Neutrophil (primary cell): ENCODE measurements at regions not wholly inside any gene's neighbourhood (a gene's known extent, or its start where the extent isn't known, plus 50 kb on each side); places are given as distances from the start of the nearest gene placed in this dataset.

Experiments
- H3K27ac ChIP-seq: fragments of 200-600 bp; sonication (generic); 2 replicates; pipeline ENCODE4 v1.5.1; 2016; ENCODE audit warnings: mild to moderate bottlenecking, moderate library complexity
- H3K27me3 ChIP-seq: fragments of 200-600 bp; sonication (generic); 2 replicates; pipeline ENCODE4 v1.6.0; 2016; ENCODE audit warnings: mild to moderate bottlenecking
- H3K36me3 ChIP-seq: fragments of 200-600 bp; sonication (generic); 2 replicates; pipeline ENCODE4 v1.5.1; 2017
- H3K4me1 ChIP-seq, 2 experiments: fragments of 200-600 bp in 1 of 2; sonication (generic) in 1 of 2; 1 replicate in 1 of 2; 2 replicates in 1 of 2; pipeline versions ENCODE4 v1.5.1 to v1.6.1; 2013 to 2016; ENCODE audit warnings: low read depth in 1 of 2, low read length in 1 of 2, mild to moderate bottlenecking in 1 of 2, moderate library complexity in 1 of 2; ENCODE audit not compliant: control insufficient read depth in 1 of 2, insufficient read depth in 1 of 2
- H3K4me3 ChIP-seq, 2 experiments: fragments of 200-600 bp in 1 of 2; sonication (generic) in 1 of 2; 1 replicate in 1 of 2; 2 replicates in 1 of 2; pipeline ENCODE4 v1.5.1; 2013 to 2016; ENCODE audit warnings: low read depth in 1 of 2, low read length in 1 of 2, mild to moderate bottlenecking in 1 of 2, moderate library complexity in 1 of 2
- H3K9me3 ChIP-seq: fragments of 200-600 bp; sonication (generic); 2 replicates; pipeline ENCODE4 v1.5.1; 2016
- CTCF ChIP-seq: fragments of 200-600 bp; sonication (generic); IDR thresholded peaks from 2 replicates; pipeline ENCODE4 v1.5.1; 2016; ENCODE audit warnings: antibody characterized with exemption

GRCh38 chr2:48015421-48015820, 109.1 kb upstream of the FBXO11 start:
- no peaks in the 10 kb centered on the region for H3K4me1 ChIP-seq
- no peak for TF ChIP-seq CTCF
- H3K27me3 ChIP-seq, result no peaks in the 10 kb centered on the region
- peaks cover 4% of the 10 kb centered on the region for H3K9me3 ChIP-seq
- no peaks in the 10 kb centered on the region for H3K36me3 ChIP-seq
- no peak overlapping the region for H3K27ac ChIP-seq
- H3K4me3 ChIP-seq, result no peak overlapping the region

GRCh38 chr2:48016225-48017019, 110.1 kb upstream of the FBXO11 start:
- Histone ChIP-seq H3K4me3 (no peak overlapping the region), H3K9me3 (peaks cover 4% of the 10 kb centered on the region), H3K4me1 (no peaks in the 10 kb centered on the region), H3K27ac (no peak overlapping the region), H3K36me3 (no peaks in the 10 kb centered on the region), H3K27me3 (no peaks in the 10 kb centered on the region)
- no peak for TF ChIP-seq CTCF

GRCh38 chr2:48017136-48017535, 110.8 kb upstream of the FBXO11 start:
- no peaks in the 10 kb centered on the region for H3K27me3 ChIP-seq
- H3K4me3 ChIP-seq, result no peak overlapping the region
- no peak for TF ChIP-seq CTCF
- no peaks in the 10 kb centered on the region for H3K4me1 ChIP-seq
- no peak overlapping the region for H3K27ac ChIP-seq
- H3K9me3 ChIP-seq, result peaks cover 4% of the 10 kb centered on the region
- H3K36me3 ChIP-seq, result no peaks in the 10 kb centered on the region

GRCh38 chr2:48018480-48018879, 112.2 kb upstream of the FBXO11 start:
- H3K36me3 ChIP-seq, result no peaks in the 10 kb centered on the region
- peaks cover 4% of the 10 kb centered on the region for H3K9me3 ChIP-seq
- no peak overlapping the region for H3K27ac ChIP-seq
- no peak overlapping the region for H3K4me3 ChIP-seq
- H3K4me1 ChIP-seq, result no peaks in the 10 kb centered on the region
- no peaks in the 10 kb centered on the region for H3K27me3 ChIP-seq
- no peak for TF ChIP-seq CTCF

- Histone ChIP-seq H3K36me3 (no peaks in the 10 kb centered on the region), H3K27me3 (no peaks in the 10 kb centered on the region), H3K27ac (no peak overlapping the region), H3K9me3 (no peaks in the 10 kb centered on the region), H3K4me3 (no peak overlapping the region), H3K4me1 (no peaks in the 10 kb centered on the region)
- TF ChIP-seq CTCF, result no peak
Observed at GRCh38 chr2:48026865-48027264, 120.6 kb upstream of the FBXO11 start.
